Activated T-cell treated with anti-CD3 and anti-CD28 coated beads for 48 hours (primary cell): ENCODE measurements at regions not wholly inside any gene's neighbourhood (a gene's known extent, or its start where the extent isn't known, plus 50 kb on each side); places are given as distances from the start of the nearest gene placed in this dataset.

Source experiments
- DNase-seq: peaks from one replicate; pipeline ENCODE4 v3.0.0-alpha.2; 2020; ENCODE audit warnings: low read depth

DNA sequence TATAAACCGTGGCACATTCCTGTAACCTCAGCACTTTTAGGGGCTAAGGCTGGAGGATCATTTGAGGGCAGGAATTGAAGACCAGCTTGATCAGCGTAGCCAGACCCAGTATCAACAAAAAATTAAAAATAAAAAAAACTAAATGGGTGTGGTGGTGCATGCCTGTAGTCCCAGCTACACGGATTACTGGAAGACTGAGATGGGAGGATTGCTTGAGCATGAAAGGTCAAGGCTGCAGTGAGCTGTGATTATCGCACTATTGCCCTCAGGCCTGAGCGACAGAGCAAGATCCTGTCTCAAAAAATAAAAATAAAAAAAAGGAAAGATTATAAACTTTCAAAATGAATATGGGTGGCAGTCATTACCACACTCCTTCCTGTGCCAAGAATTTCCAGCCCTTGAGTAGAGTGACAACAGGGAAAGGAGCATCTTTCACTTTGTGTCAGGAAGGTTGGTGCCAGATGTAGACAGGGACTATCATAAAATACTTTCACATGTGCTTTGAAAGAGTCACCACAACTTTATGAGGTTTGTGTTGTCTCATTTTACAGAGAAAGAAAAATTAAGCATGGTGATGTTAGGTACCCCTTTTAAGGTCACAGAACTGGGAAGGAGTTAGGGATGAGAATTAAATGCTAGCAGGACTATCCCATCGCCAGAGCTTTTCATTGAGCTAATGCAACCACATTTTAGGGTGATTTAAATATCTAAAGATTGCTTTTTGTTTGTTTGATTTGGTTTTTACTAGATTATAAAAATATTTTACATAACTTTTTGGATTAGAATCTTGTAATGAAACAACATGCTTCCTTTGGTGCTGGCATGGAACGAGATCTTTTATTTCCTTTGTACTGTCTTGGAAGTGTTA is 1617.4 kb upstream of the ACVR2A start:
- no peak for DNase-seq

DNA sequence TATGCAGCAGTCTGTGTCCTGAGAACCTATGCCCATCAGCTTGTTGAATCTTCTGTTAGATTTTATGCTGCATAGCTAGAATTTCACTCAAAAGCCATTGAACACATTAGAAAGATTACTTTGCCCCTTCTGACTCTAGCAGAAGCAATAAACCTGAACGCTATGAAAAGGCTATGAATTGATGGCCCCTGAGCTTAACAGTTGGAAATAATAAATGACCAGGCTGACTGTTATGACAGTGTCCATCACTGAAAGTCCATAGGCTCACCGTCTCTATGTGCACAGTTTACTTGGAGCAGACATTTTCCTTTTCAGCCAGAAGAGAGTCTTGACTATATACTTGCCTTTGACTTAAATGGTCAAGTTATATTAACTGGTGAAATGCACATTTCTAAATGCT is 1618.8 kb upstream of the ACVR2A start:
- DNase-seq, result no peak

DNA sequence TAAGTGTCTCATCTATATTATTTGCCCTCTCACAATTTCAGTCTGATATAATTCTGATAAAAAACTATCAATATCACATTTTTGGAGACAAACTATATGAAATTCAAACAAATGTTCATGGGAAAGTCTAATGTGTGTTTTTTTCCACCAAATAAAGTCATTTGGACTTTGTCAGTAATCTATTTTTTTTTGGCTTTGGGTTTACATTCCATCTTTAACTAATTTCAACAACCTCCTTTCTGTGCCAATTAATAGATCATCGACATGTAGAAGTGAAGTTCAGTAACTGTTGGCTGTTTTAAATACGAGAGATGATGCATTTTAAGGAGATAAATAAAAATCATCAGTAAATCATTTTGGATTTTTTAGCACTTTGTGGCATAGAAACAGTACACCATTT is 1623.0 kb upstream of the ACVR2A start:
- DNase-seq, result no peak

- DNase-seq, result no peak
Observed at GRCh38 chr2:146220957-146221356, 1623.9 kb upstream of the ACVR2A start.

DNA sequence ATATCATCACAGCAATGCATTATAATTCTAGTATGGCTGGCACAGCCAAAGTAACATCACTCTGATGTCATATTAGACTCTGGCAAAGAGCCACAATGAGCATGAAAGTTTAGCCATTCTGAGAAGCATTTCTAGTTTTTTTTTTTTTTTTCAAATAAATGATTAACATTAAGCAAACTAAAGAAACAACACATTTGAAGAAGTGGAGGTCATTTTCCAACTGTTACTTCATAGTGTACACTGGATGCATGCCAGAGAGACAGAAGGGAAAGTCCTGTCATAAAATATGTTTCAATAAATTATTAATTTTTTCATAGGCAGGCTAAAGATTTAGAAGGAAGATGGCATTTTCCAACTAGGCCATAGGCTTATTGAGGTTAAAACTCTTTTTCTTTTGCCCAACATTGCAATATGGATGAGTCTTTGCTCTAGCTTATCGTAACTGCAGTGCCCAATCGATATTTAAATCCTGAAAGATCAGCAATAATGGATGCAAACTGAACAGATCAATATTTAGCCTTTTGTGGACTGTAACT is 1630.4 kb upstream of the ACVR2A start:
- no peak for DNase-seq

DNA sequence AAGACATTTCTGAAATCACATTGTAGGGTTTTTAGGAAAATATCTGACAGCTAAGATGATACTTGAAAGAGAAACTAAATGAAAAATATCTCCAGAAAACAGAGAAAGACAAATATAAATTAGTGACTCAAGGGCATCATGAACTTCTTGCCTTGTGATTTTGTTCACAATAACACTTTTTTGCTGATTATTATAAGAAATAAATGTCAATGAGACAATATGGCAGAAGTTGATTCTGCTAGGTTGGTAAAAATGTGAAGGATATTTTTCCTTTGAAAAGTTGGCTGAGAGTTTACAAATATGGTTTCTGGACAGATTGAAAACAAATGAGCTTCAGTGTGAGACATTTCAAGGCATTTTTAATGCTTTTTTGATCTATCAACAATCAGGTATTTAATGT is 1631.2 kb upstream of the ACVR2A start:
- no peak for DNase-seq

DNA sequence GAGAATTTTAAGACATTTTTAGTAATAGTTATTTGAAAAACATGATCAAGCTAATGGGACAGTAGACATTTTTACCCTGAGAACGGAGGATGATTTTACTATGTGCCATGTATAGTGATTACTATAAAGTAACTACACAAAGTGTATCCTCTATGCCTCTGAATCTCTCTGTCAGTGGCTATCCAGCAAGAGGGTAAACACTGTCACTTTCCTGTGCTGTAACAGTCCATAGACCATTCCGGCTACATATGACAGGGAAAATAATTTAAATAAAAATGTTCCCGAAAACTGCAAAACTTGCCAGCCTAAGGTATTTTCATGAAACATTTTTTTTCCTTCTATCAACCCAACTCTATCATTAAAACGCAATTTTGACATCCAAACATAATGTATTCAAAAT is 1632.2 kb upstream of the ACVR2A start:
- DNase-seq, result no peak

DNA sequence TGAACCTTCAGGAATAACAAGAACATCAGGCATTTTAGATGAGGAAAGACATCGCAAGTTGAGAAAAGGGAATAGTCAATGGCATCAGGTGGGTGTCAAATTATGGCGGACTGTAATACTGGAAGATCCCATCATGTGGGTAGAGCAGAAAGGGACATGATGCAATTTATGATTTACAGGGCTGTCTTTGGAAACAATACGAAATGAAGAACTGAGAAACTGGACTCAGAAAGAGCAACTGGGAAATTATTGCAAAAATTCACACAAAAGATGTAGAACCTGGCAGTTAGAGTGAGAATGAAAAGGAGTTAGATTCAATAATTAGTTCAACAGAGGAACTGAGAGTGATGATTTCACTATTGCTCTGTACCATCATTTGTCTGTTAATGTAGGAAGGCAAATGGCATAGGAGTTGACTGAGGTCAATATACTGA is 1635.0 kb upstream of the ACVR2A start:
- no peak for DNase-seq

- DNase-seq, result no peak
Observed at GRCh38 chr2:146207901-146208300, 1636.9 kb upstream of the ACVR2A start.

GRCh38 chr2:146207417-146207816 is 1637.4 kb upstream of the ACVR2A start:
- no peak for DNase-seq

DNA sequence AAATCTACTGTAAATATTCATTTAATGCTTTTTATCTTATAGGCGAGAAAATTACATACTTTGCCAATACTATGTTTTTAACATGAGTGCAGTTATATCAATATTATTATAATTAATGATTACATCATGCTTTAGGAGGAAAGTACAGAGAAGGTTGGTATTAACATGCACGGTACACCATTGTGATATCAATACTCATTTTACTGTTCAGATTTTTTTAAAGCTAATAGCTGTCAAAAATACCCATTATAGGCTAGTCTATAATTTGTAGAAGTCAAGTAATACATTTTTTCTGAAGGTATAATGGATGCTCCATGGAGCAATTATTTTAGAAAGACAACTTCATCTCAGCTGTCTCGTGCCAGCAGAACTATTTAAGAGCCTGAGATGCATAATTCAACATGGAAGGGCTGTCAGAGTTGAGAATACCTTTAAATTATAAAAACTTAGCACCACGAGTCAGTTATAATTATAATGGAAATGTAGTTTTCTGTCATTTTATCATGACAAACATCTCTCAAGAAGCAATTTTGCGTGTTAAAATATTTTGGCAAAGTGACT is 1641.7 kb upstream of the ACVR2A start:
- DNase-seq, result no peak

DNA sequence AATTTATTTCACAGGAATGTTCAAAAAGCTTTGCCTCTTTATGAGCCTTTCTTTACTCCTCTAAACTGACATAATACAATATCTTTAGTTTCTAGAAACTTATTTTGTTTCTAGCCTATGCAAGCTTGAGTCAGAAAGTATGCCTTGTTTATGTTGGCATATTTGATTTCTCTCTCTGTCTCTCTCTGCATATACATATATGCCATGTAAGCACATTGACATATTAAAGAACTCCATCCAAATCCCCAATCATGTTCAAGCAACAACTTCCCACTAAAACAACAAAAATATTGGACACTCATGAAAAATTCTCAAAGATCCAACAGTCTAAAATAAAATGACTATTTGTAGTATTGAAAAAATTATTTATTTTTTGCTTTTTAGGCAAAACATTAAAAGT is 1651.2 kb upstream of the ACVR2A start:
- DNase-seq, result no peak

DNA sequence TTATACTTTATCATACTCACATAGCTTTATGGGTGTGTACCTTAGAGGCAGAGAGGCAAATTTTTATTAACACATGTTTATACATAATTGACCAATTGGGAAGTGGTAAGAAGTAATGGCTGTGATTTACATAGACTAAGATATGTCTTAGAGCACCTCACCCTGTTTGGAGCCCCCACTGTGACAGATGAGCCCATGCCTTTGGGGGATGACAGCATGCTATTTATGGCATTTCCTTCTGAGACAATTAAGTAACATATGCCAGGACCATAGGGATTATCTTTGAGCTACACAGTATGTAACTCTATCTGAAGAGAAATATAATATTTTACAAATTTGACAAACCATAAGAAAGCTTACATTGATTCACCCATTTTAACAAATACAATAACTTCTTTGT is 1655.3 kb upstream of the ACVR2A start:
- no peak for DNase-seq

GRCh38 chr2:146173934-146174333 is 1654.0 kb upstream of the ZEB2 start:
- no peak for DNase-seq

DNA sequence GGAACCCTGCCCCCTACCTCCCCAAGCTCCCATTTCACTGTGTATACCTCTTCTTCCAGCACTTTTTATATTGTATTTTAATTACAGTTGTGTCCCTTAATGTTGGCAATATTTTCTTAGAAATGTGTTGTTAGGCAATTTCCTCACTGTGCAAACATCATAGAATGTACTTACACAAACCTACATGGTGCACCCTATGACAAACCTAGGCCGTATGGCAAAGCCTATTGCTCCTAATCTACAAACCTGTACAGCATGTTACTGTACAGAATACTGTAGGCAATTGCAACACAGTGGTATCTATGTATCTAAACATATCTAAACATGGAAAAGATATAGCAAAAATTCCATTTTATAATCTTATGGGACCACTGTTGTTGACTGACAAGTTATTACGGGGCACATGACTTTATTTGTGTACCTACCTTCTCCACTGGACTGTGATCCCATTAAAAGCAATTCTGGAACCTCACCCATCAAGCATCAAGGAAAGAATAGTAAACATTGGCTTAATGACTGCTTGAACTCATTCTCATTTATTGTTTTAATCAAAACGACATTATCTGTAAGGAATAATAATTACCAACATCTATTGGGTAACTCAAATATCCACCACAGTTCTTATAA is 1641.5 kb upstream of the ZEB2 start:
- DNase-seq, result no peak

DNA sequence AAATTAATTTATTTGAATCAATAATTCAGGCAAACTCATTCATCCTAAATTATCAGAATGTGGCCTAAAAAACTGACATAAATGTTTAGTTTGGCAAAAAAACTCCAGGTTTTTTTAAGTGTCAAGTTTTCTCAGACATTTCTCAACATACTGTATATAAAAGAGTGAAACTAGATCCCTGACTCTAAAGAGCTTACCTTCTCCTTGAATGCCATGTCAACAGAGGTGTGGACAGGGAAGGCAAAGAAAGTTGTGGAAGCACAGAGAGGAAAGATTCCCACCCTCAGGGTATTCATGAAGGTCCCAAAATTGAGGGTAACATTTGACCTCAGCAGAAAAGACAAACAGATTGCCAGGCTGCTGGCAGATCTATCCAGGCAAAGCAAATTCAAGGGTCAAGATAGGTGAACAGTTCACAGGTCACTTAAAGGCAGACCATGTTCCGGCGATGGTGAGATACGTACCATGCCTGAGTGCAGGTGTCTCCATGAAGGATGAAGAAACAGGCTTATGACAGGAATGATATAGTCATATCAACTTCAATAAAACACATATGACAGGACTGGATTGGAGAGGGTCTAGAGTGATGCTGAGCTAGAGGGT is 1638.3 kb upstream of the ZEB2 start:
- DNase-seq, result no peak

- DNase-seq, result no peak
Observed at GRCh38 chr2:146147448-146148012, 1627.6 kb upstream of the ZEB2 start.

DNA sequence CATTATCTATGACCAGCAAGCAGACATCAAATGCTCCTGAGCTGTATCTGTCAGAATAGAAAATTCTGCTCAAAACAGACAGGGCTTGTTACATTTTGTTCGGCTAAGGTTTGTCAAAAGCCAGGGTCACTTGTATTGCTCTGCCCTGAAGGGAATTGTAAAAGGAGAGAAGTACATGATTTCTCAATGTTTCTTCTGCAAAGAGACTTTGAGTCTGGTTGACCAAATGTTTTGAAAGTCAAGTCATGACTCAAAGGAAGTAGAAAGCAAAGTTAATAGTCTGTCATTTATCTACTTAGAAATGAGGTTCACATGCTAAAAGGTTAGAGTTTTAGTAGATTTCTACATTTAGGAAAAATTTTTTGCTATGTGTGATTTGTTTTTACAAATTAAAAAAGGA is 1624.1 kb upstream of the ZEB2 start:
- DNase-seq, result no peak

DNA sequence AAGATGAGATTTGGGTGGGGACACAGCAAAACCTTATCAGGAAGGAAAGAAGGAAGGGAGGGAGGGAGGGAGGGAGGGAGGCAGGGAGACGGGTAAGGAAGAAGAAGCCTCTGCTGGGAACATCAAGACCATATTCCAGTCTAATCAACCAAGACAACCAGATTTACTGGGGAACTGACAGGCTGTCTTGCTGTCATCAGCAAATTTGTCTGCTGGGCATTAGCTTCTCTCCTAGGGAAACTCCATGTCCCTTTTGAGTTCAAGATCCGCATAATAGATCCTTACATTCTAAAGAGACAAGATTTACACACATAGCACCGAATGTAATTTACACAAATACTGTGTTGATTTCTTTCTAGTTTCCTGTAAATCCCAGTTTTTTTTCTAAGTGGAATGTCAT is 1618.9 kb upstream of the ZEB2 start:
- DNase-seq, result no peak

DNA sequence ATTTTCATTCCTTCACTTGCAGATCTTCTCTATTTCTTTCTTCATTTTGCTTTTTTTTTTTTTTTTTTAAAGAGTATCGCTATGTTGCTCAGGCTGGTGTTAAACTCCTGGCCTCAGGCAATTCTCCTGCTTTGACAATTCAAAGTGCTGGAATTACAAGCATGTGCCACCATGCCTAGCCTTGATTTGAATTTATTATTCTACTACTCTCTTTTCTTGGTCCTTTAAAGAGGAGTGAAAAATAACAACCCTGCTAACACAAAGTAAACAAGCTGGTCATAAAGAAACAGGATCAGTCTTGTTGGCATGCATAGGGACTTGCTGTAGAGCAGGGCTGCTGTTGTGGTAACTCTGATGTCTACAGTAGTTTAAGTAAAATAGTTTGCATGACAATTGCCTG is 1615.3 kb upstream of the ZEB2 start:
- no peak for DNase-seq

GRCh38 chr2:146131785-146132184 is 1611.9 kb upstream of the ZEB2 start:
- no peak for DNase-seq

- DNase-seq, result no peak
Observed at GRCh38 chr2:146131048-146131447, 1611.1 kb upstream of the ZEB2 start.
